CD4-positive, alpha-beta T cell (primary cell): ENCODE measurements at regions not wholly inside any gene's neighbourhood (a gene's known extent, or its start where the extent isn't known, plus 50 kb on each side); places are given as distances from the start of the nearest gene placed in this dataset.

ENCODE experiments used
- ATAC-seq: fragments of 200-7000 bp; cut with Tn5 transposase; one replicate; pipeline ENCODE4 v1.10.0; 2022; ENCODE audit warnings: mild to moderate bottlenecking; ENCODE audit not compliant: poor library complexity
- CTCF ChIA-PET: fragments of 350-600 bp; sonication (Branson Sonifier 250); formaldehyde crosslinking; loops from one replicate; lab custom pipeline; 2021; ENCODE audit warnings: antibody characterized with exemption, inconsistent platforms; lab: Charles Lee
- POLR2A ChIA-PET: fragments of 350-600 bp; sonication (Branson Sonifier 250); formaldehyde crosslinking; loops from one replicate; lab custom pipeline; 2021; ENCODE audit warnings: antibody characterized with exemption, inconsistent platforms; lab: Charles Lee
- DNase-seq, 14 experiments: peaks; one replicate each; pipeline ENCODE4 v3.0.0-alpha.2; 2013 to 2020; ENCODE audit warnings: mixed read lengths in 2 of 14
- H3K27ac ChIP-seq, 2 donors: one replicate each; pipeline versions ENCODE4 v1.5.1 to v1.7.0; 2013; ENCODE audit warnings: low read length in 2 of 2, low read depth in 1 of 2, mild to moderate bottlenecking in 1 of 2
- H3K27me3 ChIP-seq, 2 experiments: 1 replicate in 1 of 2; 2 replicates in 1 of 2; pipeline versions ENCODE4 v1.6.1 to v1.7.0; 2013; ENCODE audit warnings: low read length in 2 of 2, control low read depth in 1 of 2, mild to moderate bottlenecking in 1 of 2, moderate library complexity in 1 of 2; ENCODE audit not compliant: insufficient read depth in 2 of 2, control insufficient read depth in 1 of 2
- H3K36me3 ChIP-seq: one replicate; pipeline ENCODE4 v1.6.1; 2013; ENCODE audit warnings: low read length, control low read depth; ENCODE audit not compliant: insufficient read depth
- H3K4me1 ChIP-seq: one replicate; pipeline ENCODE4 v1.6.1; 2013; ENCODE audit warnings: low read length, control low read depth; ENCODE audit not compliant: insufficient read depth
- H3K4me3 ChIP-seq: one replicate; pipeline ENCODE4 v1.5.1; 2013; ENCODE audit warnings: mild to moderate bottlenecking, low read length, moderate library complexity
- H3K9me3 ChIP-seq, 2 experiments: 1 replicate in 1 of 2; 2 replicates in 1 of 2; pipeline versions ENCODE4 v1.6.1 to v1.7.0; 2013; ENCODE audit warnings: low read length in 2 of 2, mild to moderate bottlenecking in 2 of 2, control low read depth in 1 of 2, moderate library complexity in 1 of 2; ENCODE audit not compliant: control insufficient read depth in 1 of 2, insufficient read depth in 1 of 2
- H3K27ac Mint-ChIP-seq: one replicate; pipeline ENCODE4 v1.8.0; 2020; ENCODE audit warnings: mixed read lengths
- H3K27me3 Mint-ChIP-seq: one replicate; pipeline ENCODE4 v1.8.0; 2021; ENCODE audit warnings: mixed read lengths
- H3K36me3 Mint-ChIP-seq: one replicate; pipeline ENCODE4 v1.8.0; 2021; ENCODE audit warnings: low read depth, mixed read lengths
- H3K4me1 Mint-ChIP-seq: one replicate; pipeline ENCODE4 v1.8.0; 2021; ENCODE audit warnings: low read depth, mixed read lengths
- H3K4me3 Mint-ChIP-seq: one replicate; pipeline ENCODE4 v1.8.0; 2020; ENCODE audit warnings: mild to moderate bottlenecking, mixed read lengths
- H3K9me3 Mint-ChIP-seq: one replicate; pipeline ENCODE4 v1.8.0; 2020; ENCODE audit warnings: mixed read lengths
- CTCF ChIP-seq: fragments of 200-600 bp; IDR thresholded peaks from one replicate; pipeline ENCODE4 v1.8.0; 2022; ENCODE audit warnings: antibody characterized with exemption, mild to moderate bottlenecking
- intact Hi-C, 2 experiments: fragments of 100-400 bp; cut with DNase I in 1 of 2; cut with micrococcal nuclease in 1 of 2; formaldehyde crosslinking; loops; one replicate each; pipeline versions ENCODE4 v1.15.1 to v1.9.0; 2023 to 2025; cut with DNase I, micrococcal nuclease

- Mint-ChIP-seq H3K4me1 (no peaks in the 10 kb centered on the region), H3K4me3 (no peak overlapping the region), H3K27me3 (no peaks in the 10 kb centered on the region), H3K9me3 (peaks cover 7% of the 10 kb centered on the region), H3K27ac (no peak overlapping the region), H3K36me3 (no peaks in the 10 kb centered on the region)
- ChIA-PET CTCF (no interaction called here), POLR2A (no interaction called here)
- Histone ChIP-seq H3K27me3 (no peaks in the 10 kb centered on the region), H3K27ac (no peak overlapping the region), H3K4me1 (no peaks in the 10 kb centered on the region), H3K36me3 (no peaks in the 10 kb centered on the region), H3K9me3 (peaks cover 0 to 4% of the 10 kb centered on the region in 2 experiments), H3K4me3 (no peak overlapping the region)
- TF ChIP-seq CTCF, result no peak
- DNase-seq (no peak), ATAC-seq (no peak)
- intact Hi-C loops, result no loop called here
Observed at GRCh38 chr16:6880263-6880662, 452.4 kb upstream of the RBFOX1 start.

GRCh38 chr16:6864671-6865070, 468.0 kb upstream of the RBFOX1 start:
- POLR2A ChIA-PET, result no interaction called here
- CTCF ChIA-PET, result no interaction called here

GRCh38 chr16:6864244-6864643, 468.4 kb upstream of the RBFOX1 start:
- no peak overlapping the region for H3K4me3 Mint-ChIP-seq
- intact Hi-C loops, result no loop called here
- Histone ChIP-seq H3K27ac (no peak overlapping the region), H3K9me3 (peaks cover 4 to 5% of the 10 kb centered on the region in 2 experiments), H3K36me3 (no peaks in the 10 kb centered on the region), H3K4me1 (no peaks in the 10 kb centered on the region), H3K27me3 (no peaks in the 10 kb centered on the region), H3K4me3 (no peak overlapping the region)
- H3K27me3 Mint-ChIP-seq, result no peaks in the 10 kb centered on the region
- ATAC-seq, result no peak
- H3K4me1 Mint-ChIP-seq, result no peaks in the 10 kb centered on the region
- DNase-seq, result no peak
- TF ChIP-seq CTCF, result no peak
- H3K27ac Mint-ChIP-seq, result no peak overlapping the region
- H3K9me3 Mint-ChIP-seq, result peaks cover 26% of the 10 kb centered on the region
- no peaks in the 10 kb centered on the region for H3K36me3 Mint-ChIP-seq
- ChIA-PET CTCF (no interaction called here), POLR2A (no interaction called here)

More at GRCh38 chr16:6864671-6865070, 468.0 kb upstream of the RBFOX1 start:
- H3K27me3 Mint-ChIP-seq, result no peaks in the 10 kb centered on the region
- Histone ChIP-seq H3K9me3 (peaks cover 4 to 5% of the 10 kb centered on the region in 2 experiments), H3K4me1 (no peaks in the 10 kb centered on the region), H3K4me3 (no peak overlapping the region), H3K36me3 (no peaks in the 10 kb centered on the region), H3K27ac (no peak overlapping the region), H3K27me3 (no peaks in the 10 kb centered on the region)
- no peak overlapping the region for H3K4me3 Mint-ChIP-seq
- no peak overlapping the region for H3K27ac Mint-ChIP-seq
- peak in 1 of 14 experiments; percentile 7 for DNase-seq
- no peaks in the 10 kb centered on the region for H3K36me3 Mint-ChIP-seq
- intact Hi-C loops, result no loop called here
- TF ChIP-seq CTCF, result no peak
- ATAC-seq, result no peak
- H3K4me1 Mint-ChIP-seq, result no peaks in the 10 kb centered on the region
- peaks cover 25% of the 10 kb centered on the region for H3K9me3 Mint-ChIP-seq
